Activated T-helper 17 cell treated with anti-CD3 and anti-CD28 coated beads, Interleukin-2, amount 50 U/mL, for 72 hours (primary cell): ENCODE measurements at regions not wholly inside any gene's neighbourhood (a gene's known extent, or its start where the extent isn't known, plus 50 kb on each side); places are given as distances from the start of the nearest gene placed in this dataset.
"Not testable (repeated sequence)": the region's sequence is repeated elsewhere in the genome, so short reads cannot be mapped to it uniquely, and the experiment has no call there.

Experiments used
- ATAC-seq: fragments of 150-1000 bp; cut with Tn5 transposase; replicated peaks from 2 replicates; pipeline ENCODE4 v1.10.0; 2021; ENCODE audit warnings: mild to moderate bottlenecking, moderate library complexity
- H3K27ac Mint-ChIP-seq: one replicate; pipeline ENCODE4 v1.8.0; 2022; ENCODE audit warnings: mixed read lengths
- H3K27me3 Mint-ChIP-seq: one replicate; pipeline ENCODE4 v1.8.0; 2022; ENCODE audit warnings: mixed read lengths
- H3K36me3 Mint-ChIP-seq: one replicate; pipeline ENCODE4 v1.8.0; 2022; ENCODE audit warnings: low read depth, mild to moderate bottlenecking, mixed read lengths
- H3K4me1 Mint-ChIP-seq: one replicate; pipeline ENCODE4 v1.8.0; 2022; ENCODE audit warnings: mixed read lengths
- H3K4me3 Mint-ChIP-seq: one replicate; pipeline ENCODE4 v1.8.0; 2022; ENCODE audit warnings: mild to moderate bottlenecking, mixed read lengths
- H3K9me3 Mint-ChIP-seq: one replicate; pipeline ENCODE4 v1.8.0; 2022; ENCODE audit warnings: mixed read lengths

- Mint-ChIP-seq H3K27ac (no peak overlapping the region), H3K36me3 (no peaks in the 10 kb centered on the region), H3K9me3 (no peaks in the 10 kb centered on the region), H3K27me3 (peaks cover 12% of the 10 kb centered on the region), H3K4me3 (no peak overlapping the region), H3K4me1 (no peaks in the 10 kb centered on the region)
- no peak for ATAC-seq
These were observed 75.7 kb downstream of the C18orf54 start for GRCh38 chr18:54433368-54433767.

- no peaks in the 10 kb centered on the region for H3K9me3 Mint-ChIP-seq
- no peak overlapping the region for H3K4me3 Mint-ChIP-seq
- H3K27me3 Mint-ChIP-seq: peaks cover 17% of the 10 kb centered on the region
- H3K36me3 Mint-ChIP-seq: no peaks in the 10 kb centered on the region
- no peaks in the 10 kb centered on the region for H3K4me1 Mint-ChIP-seq
- H3K27ac Mint-ChIP-seq: no peak overlapping the region
- no peak for ATAC-seq
These were observed 76.2 kb downstream of the C18orf54 start for GRCh38 chr18:54433857-54434256.

- H3K9me3 Mint-ChIP-seq: no peaks in the 10 kb centered on the region
- H3K4me1 Mint-ChIP-seq: no peaks in the 10 kb centered on the region
- no peak overlapping the region for H3K27ac Mint-ChIP-seq
- peaks cover 19% of the 10 kb centered on the region for H3K27me3 Mint-ChIP-seq
- H3K36me3 Mint-ChIP-seq: no peaks in the 10 kb centered on the region
- ATAC-seq: no peak
- H3K4me3 Mint-ChIP-seq: no peak overlapping the region
These were observed 76.7 kb downstream of the C18orf54 start for GRCh38 chr18:54434453-54434852.

GRCh38 chr18:54436501-54436900, 78.8 kb downstream of the C18orf54 start:
- H3K27me3 Mint-ChIP-seq: peaks cover 18% of the 10 kb centered on the region
- H3K36me3 Mint-ChIP-seq: no peaks in the 10 kb centered on the region

GRCh38 chr18:54440292-54440691, 82.6 kb downstream of the C18orf54 start:
- Mint-ChIP-seq H3K27ac (no peak overlapping the region), H3K4me1 (no peaks in the 10 kb centered on the region), H3K27me3 (peaks cover 22% of the 10 kb centered on the region), H3K36me3 (no peaks in the 10 kb centered on the region), H3K4me3 (no peak overlapping the region), H3K9me3 (no peaks in the 10 kb centered on the region)
- ATAC-seq: no peak

More at GRCh38 chr18:54436501-54436900, 78.8 kb downstream of the C18orf54 start:
- no peak for ATAC-seq
- Mint-ChIP-seq H3K9me3 (no peaks in the 10 kb centered on the region), H3K4me3 (no peak overlapping the region), H3K27ac (no peak overlapping the region), H3K4me1 (no peaks in the 10 kb centered on the region)

GRCh38 chr18:54444319-54444914, 86.7 kb downstream of the C18orf54 start:
- no peak overlapping the region for H3K27ac Mint-ChIP-seq
- H3K4me3 Mint-ChIP-seq: no peak overlapping the region
- no peaks in the 10 kb centered on the region for H3K9me3 Mint-ChIP-seq
- ATAC-seq: peak; percentile 40
- H3K27me3 Mint-ChIP-seq: peaks cover 23% of the 10 kb centered on the region
- H3K36me3 Mint-ChIP-seq: no peaks in the 10 kb centered on the region
- H3K4me1 Mint-ChIP-seq: no peaks in the 10 kb centered on the region

GRCh38 chr18:54453996-54454395, 96.3 kb downstream of the C18orf54 start:
- Mint-ChIP-seq H3K9me3 (no peaks in the 10 kb centered on the region), H3K36me3 (no peaks in the 10 kb centered on the region), H3K4me3 (no peak overlapping the region), H3K27me3 (peaks cover 18% of the 10 kb centered on the region), H3K27ac (no peak overlapping the region), H3K4me1 (no peaks in the 10 kb centered on the region)
- ATAC-seq: no peak

GRCh38 chr18:54465502-54465901, 107.8 kb downstream of the C18orf54 start:
- Mint-ChIP-seq H3K4me1 (no peaks in the 10 kb centered on the region), H3K4me3 (no peak overlapping the region)

GRCh38 chr18:54466248-54467005, 108.7 kb downstream of the C18orf54 start:
- Mint-ChIP-seq H3K4me3 (no peak overlapping the region), H3K27ac (no peak overlapping the region), H3K27me3 (peaks cover 13% of the 10 kb centered on the region), H3K9me3 (no peaks in the 10 kb centered on the region), H3K36me3 (no peaks in the 10 kb centered on the region), H3K4me1 (no peaks in the 10 kb centered on the region)
- no peak for ATAC-seq

More at GRCh38 chr18:54465502-54465901, 107.8 kb downstream of the C18orf54 start:
- Mint-ChIP-seq H3K27me3 (peaks cover 7% of the 10 kb centered on the region), H3K36me3 (no peaks in the 10 kb centered on the region), H3K9me3 (no peaks in the 10 kb centered on the region), H3K27ac (no peak overlapping the region)
- ATAC-seq: no peak

- Mint-ChIP-seq H3K9me3 (no peaks in the 10 kb centered on the region), H3K4me3 (no peak overlapping the region), H3K36me3 (no peaks in the 10 kb centered on the region), H3K27ac (no peak overlapping the region), H3K27me3 (peaks cover 22% of the 10 kb centered on the region), H3K4me1 (no peaks in the 10 kb centered on the region)
- ATAC-seq: no peak
These were observed 111.7 kb upstream of the DYNAP start for GRCh38 chr18:54479365-54479764.

GRCh38 chr18:54480616-54481015, 110.4 kb upstream of the DYNAP start:
- Mint-ChIP-seq H3K4me1 (no peaks in the 10 kb centered on the region), H3K36me3 (no peaks in the 10 kb centered on the region), H3K27me3 (peaks cover 27% of the 10 kb centered on the region), H3K27ac (no peak overlapping the region), H3K4me3 (no peak overlapping the region), H3K9me3 (no peaks in the 10 kb centered on the region)
- no peak for ATAC-seq

GRCh38 chr18:54502451-54502850, 88.6 kb upstream of the DYNAP start:
- not testable (repeated sequence) for H3K27me3 Mint-ChIP-seq, H3K36me3 Mint-ChIP-seq, H3K9me3 Mint-ChIP-seq, H3K4me3 Mint-ChIP-seq, H3K4me1 Mint-ChIP-seq, ATAC-seq, H3K27ac Mint-ChIP-seq

GRCh38 chr18:54503131-54503894, 87.7 kb upstream of the DYNAP start:
- Mint-ChIP-seq H3K27ac (no peak overlapping the region), H3K4me1 (no peaks in the 10 kb centered on the region), H3K36me3 (no peaks in the 10 kb centered on the region), H3K9me3 (no peaks in the 10 kb centered on the region), H3K27me3 (peaks cover 6% of the 10 kb centered on the region), H3K4me3 (no peak overlapping the region)
- ATAC-seq: no peak

- ATAC-seq: no peak
- no peaks in the 10 kb centered on the region for H3K36me3 Mint-ChIP-seq
- H3K4me3 Mint-ChIP-seq: no peak overlapping the region
- H3K27me3 Mint-ChIP-seq: peaks cover 9% of the 10 kb centered on the region
- H3K9me3 Mint-ChIP-seq: no peaks in the 10 kb centered on the region
- H3K4me1 Mint-ChIP-seq: no peaks in the 10 kb centered on the region
- no peak overlapping the region for H3K27ac Mint-ChIP-seq
These were observed 84.4 kb upstream of the DYNAP start for GRCh38 chr18:54506516-54507261.
